Liver (tissue), 3 donors: ENCODE measurements at regions not wholly inside any gene's neighbourhood (a gene's known extent, or its start where the extent isn't known, plus 50 kb on each side); places are given as distances from the start of the nearest gene placed in this dataset.

Experiments
- ATF3 ChIP-seq: IDR thresholded peaks from 2 replicates; pipeline ENCODE4 v1.6.1; 2016; ENCODE audit warnings: antibody characterized with exemption
- EGR1 ChIP-seq, 2 donors: IDR thresholded peaks; 2 replicates each; pipeline ENCODE4 v1.6.1; 2016 to 2018; ENCODE audit warnings: antibody characterized with exemption in 2 of 2, low read depth in 2 of 2
- FOXA1 ChIP-seq: IDR thresholded peaks from 2 replicates; pipeline ENCODE4 v1.6.1; 2016; ENCODE audit warnings: antibody characterized with exemption
- GABPA ChIP-seq, 2 donors: IDR thresholded peaks in 1 of 2; conservative IDR thresholded peaks in 1 of 2; 2 replicates each; pipeline ENCODE4 v1.6.1; 2016; ENCODE audit warnings: antibody characterized with exemption in 2 of 2, mild to moderate bottlenecking in 1 of 2, moderate library complexity in 1 of 2
- JUND ChIP-seq, 2 donors: IDR thresholded peaks; 2 replicates each; pipeline ENCODE4 v1.6.1; 2016; ENCODE audit warnings: antibody characterized with exemption in 2 of 2
- NR2F2 ChIP-seq: IDR thresholded peaks from 2 replicates; pipeline ENCODE4 v1.6.1; 2016; ENCODE audit warnings: antibody characterized with exemption
- RAD21 ChIP-seq, 2 donors: IDR thresholded peaks; 2 replicates each; pipeline ENCODE4 v1.6.1; 2016; ENCODE audit warnings: antibody characterized with exemption in 2 of 2, mild to moderate bottlenecking in 2 of 2
- REST ChIP-seq: IDR thresholded peaks from 2 replicates; pipeline ENCODE4 v1.6.1; 2016; ENCODE audit warnings: antibody characterized with exemption, mild to moderate bottlenecking
- TAF1 ChIP-seq: conservative IDR thresholded peaks from 2 replicates; pipeline ENCODE4 v1.6.1; 2016; ENCODE audit warnings: antibody characterized with exemption, mild to moderate bottlenecking
- YY1 ChIP-seq: IDR thresholded peaks from 2 replicates; pipeline ENCODE4 v1.6.1; 2016; ENCODE audit warnings: antibody characterized with exemption, mild to moderate bottlenecking
- ZBTB33 ChIP-seq: IDR thresholded peaks from 2 replicates; pipeline ENCODE4 v1.6.1; 2016; ENCODE audit warnings: antibody characterized with exemption
- TF ChIP-seq, protein P1 (sequence below): fragments of 150-350 bp; IDR thresholded peaks from 2 replicates; pipeline ENCODE4 v1.5.1; 2017; ENCODE audit warnings: improper control_type of control experiment, low read depth, low read length; ENCODE audit not compliant: missing input control
- TF ChIP-seq, protein P2 (sequence below): IDR thresholded peaks from 2 replicates; pipeline ENCODE4 v1.6.1; 2016; ENCODE audit warnings: antibody characterized with exemption
- donor health status: healthy.
- donor health status: healthy.

- TF ChIP-seq, protein P1, sequence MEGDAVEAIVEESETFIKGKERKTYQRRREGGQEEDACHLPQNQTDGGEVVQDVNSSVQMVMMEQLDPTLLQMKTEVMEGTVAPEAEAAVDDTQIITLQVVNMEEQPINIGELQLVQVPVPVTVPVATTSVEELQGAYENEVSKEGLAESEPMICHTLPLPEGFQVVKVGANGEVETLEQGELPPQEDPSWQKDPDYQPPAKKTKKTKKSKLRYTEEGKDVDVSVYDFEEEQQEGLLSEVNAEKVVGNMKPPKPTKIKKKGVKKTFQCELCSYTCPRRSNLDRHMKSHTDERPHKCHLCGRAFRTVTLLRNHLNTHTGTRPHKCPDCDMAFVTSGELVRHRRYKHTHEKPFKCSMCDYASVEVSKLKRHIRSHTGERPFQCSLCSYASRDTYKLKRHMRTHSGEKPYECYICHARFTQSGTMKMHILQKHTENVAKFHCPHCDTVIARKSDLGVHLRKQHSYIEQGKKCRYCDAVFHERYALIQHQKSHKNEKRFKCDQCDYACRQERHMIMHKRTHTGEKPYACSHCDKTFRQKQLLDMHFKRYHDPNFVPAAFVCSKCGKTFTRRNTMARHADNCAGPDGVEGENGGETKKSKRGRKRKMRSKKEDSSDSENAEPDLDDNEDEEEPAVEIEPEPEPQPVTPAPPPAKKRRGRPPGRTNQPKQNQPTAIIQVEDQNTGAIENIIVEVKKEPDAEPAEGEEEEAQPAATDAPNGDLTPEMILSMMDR = no peak
- no peak for TF ChIP-seq GABPA (IDR thresholded peaks at IDR 0.05 in 1 of 2, conservative IDR thresholded peaks at IDR 0.05 in 1 of 2)
- TF ChIP-seq YY1 = no peak
- no peak for TF ChIP-seq REST
- no peak for TF ChIP-seq EGR1 (IDR thresholded peaks at IDR 0.05; ENCODE audit: low read depth in 2 of 2)
- no peak for TF ChIP-seq ZBTB33
- TF ChIP-seq RAD21 (IDR thresholded peaks at IDR 0.05) = no peak
- TF ChIP-seq FOXA1 = no peak
- TF ChIP-seq ATF3 = no peak
- TF ChIP-seq, protein P2, sequence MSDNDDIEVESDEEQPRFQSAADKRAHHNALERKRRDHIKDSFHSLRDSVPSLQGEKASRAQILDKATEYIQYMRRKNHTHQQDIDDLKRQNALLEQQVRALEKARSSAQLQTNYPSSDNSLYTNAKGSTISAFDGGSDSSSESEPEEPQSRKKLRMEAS = no peak
- no peak for TF ChIP-seq TAF1
- TF ChIP-seq NR2F2 = no peak
- no peak for TF ChIP-seq JUND (IDR thresholded peaks at IDR 0.05)
These were observed 335.1 kb upstream of the POM121L12 start for GRCh38 chr7:52700349-52700748.
